Tongue (tissue), 1 donor: ENCODE measurements at regions not wholly inside any gene's neighbourhood (a gene's known extent, or its start where the extent isn't known, plus 50 kb on each side); places are given as distances from the start of the nearest gene placed in this dataset.
"Not testable (repeated sequence)": the region's sequence is repeated elsewhere in the genome, so short reads cannot be mapped to it uniquely, and the experiment has no call there.

Source experiments
- DNase-seq: peaks from one replicate; pipeline ENCODE4 v3.0.0-alpha.2; 2015

GRCh38 chr17:70286391-70286790, 117.1 kb downstream of the KCNJ2 start:
- DNase-seq, result no peak

GRCh38 chr17:70288540-70289290, 119.4 kb downstream of the KCNJ2 start:
- DNase-seq, result no peak

- DNase-seq, result no peak
Measured at GRCh38 chr17:70290770-70291169, 121.4 kb downstream of the KCNJ2 start.

- DNase-seq, result no peak
Measured at GRCh38 chr17:70292366-70292765, 123.0 kb downstream of the KCNJ2 start.

- not testable (repeated sequence) for DNase-seq
Measured at GRCh38 chr17:70293564-70294310, 124.4 kb downstream of the KCNJ2 start.

GRCh38 chr17:70295329-70295728, 126.0 kb downstream of the KCNJ2 start:
- no peak for DNase-seq

GRCh38 chr17:70295731-70296130, 126.4 kb downstream of the KCNJ2 start:
- DNase-seq, result peak; percentile 77

GRCh38 chr17:70296456-70296855, 127.1 kb downstream of the KCNJ2 start:
- DNase-seq, result no peak

GRCh38 chr17:70297397-70297796, 128.1 kb downstream of the KCNJ2 start:
- no peak for DNase-seq

- DNase-seq, result no peak
Measured at GRCh38 chr17:70298929-70299531, 129.7 kb downstream of the KCNJ2 start.

- peak; percentile 8 for DNase-seq
Measured at GRCh38 chr17:70307430-70308225, 138.3 kb downstream of the KCNJ2 start.

- no peak for DNase-seq
Measured at GRCh38 chr17:70308618-70309017, 139.3 kb downstream of the KCNJ2 start.

GRCh38 chr17:70310221-70310672, 140.9 kb downstream of the KCNJ2 start:
- peak; percentile 66 for DNase-seq

- no peak for DNase-seq
Measured at GRCh38 chr17:70313086-70313852, 143.9 kb downstream of the KCNJ2 start.

- DNase-seq, result no peak
Measured at GRCh38 chr17:70314096-70314495, 144.8 kb downstream of the KCNJ2 start.

- no peak for DNase-seq
Measured at GRCh38 chr17:70314506-70314905, 145.2 kb downstream of the KCNJ2 start.

GRCh38 chr17:70317421-70317820, 148.1 kb downstream of the KCNJ2 start:
- DNase-seq, result peak; percentile 16

- DNase-seq, result peak; percentile 64
Measured at GRCh38 chr17:70318051-70318450, 148.7 kb downstream of the KCNJ2 start.

- no peak for DNase-seq
Measured at GRCh38 chr17:70319516-70319915, 150.2 kb downstream of the KCNJ2 start.

- DNase-seq, result no peak
Measured at GRCh38 chr17:70320673-70321345, 151.5 kb downstream of the KCNJ2 start.

- no peak for DNase-seq
Measured at GRCh38 chr17:70321352-70321751, 152.0 kb downstream of the KCNJ2 start.
